GM23248 (cell line): ENCODE measurements at regions not wholly inside any gene's neighbourhood (a gene's known extent, or its start where the extent isn't known, plus 50 kb on each side); places are given as distances from the start of the nearest gene placed in this dataset.

Experiments used
- EZH2 ChIP-seq: fragments of 200-600 bp; sonication (generic); IDR thresholded peaks from 2 replicates; pipeline ENCODE4 v1.6.1; 2018; ENCODE audit warnings: antibody characterized with exemption, mild to moderate bottlenecking; ENCODE audit not compliant: insufficient read depth, poor library complexity, severe bottlenecking
- EZH2phosphoT487 ChIP-seq: fragments of 200-600 bp; sonication (generic); IDR thresholded peaks from 2 replicates; pipeline ENCODE4 v1.6.1; 2018; ENCODE audit warnings: antibody characterized with exemption, moderate library complexity, mild to moderate bottlenecking, low read depth; ENCODE audit not compliant: insufficient read depth

DNA sequence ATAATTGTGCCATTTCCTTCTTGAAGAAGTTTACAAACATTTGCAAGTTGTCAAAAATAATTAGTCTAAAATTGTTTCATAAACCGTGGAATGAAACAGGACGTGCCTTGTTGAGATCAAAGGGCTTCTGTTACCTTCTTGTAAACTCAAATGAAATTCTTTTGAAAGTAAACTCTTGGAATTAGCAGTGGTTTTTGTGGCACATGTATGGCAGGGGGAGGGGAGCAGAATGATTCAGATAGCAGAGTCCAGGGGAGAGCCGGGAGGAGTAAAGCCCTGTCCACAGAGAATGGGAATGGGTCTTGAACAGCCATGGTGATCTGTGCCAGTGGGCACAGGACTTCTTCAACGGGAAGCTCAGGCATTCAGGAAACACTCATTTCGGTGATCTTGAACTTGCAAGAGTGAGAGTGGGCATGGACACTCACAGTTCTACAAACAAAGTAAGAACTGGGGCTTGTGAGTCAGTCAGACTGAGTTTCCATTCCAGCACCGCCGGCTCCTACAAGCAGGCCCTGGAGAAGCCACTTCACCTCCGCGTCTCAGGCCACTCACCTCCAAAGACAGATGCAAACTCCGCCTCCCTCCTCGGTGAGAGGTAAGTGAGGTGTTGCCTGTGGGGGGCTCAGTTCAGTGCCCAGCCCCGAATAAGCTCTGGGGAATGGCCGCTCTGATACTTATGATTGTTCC lies 143.1 kb downstream of the CDH26 start:
- TF ChIP-seq EZH2 (no peak), EZH2phosphoT487 (no peak)
